GM12878 (cell line): ENCODE measurements at regions not wholly inside any gene's neighbourhood (a gene's known extent, or its start where the extent isn't known, plus 50 kb on each side); places are given as distances from the start of the nearest gene placed in this dataset.

Experiments
- CTCF ChIP-seq, 3 experiments: IDR thresholded peaks in 2 of 3; conservative IDR thresholded peaks in 1 of 3; 2 replicates each; pipeline ENCODE4 v1.5.1; 2011; ENCODE audit warnings: low read depth in 3 of 3, low read length in 3 of 3, mild to moderate bottlenecking in 3 of 3, control low read depth in 2 of 3, moderate library complexity in 2 of 3, inconsistent platforms in 1 of 3, mixed read lengths in 1 of 3; ENCODE audit not compliant: control insufficient read depth in 2 of 3, insufficient read depth in 1 of 3; ENCODE audit errors: extremely low read depth in 1 of 3
- ESRRA ChIP-seq: IDR thresholded peaks from 2 replicates; pipeline ENCODE4 v1.6.1; 2012; ENCODE audit warnings: mild to moderate bottlenecking, low read length, improper control_type of control experiment
- NFIC ChIP-seq: IDR thresholded peaks from 2 replicates; pipeline ENCODE4 v1.6.1; 2012; ENCODE audit warnings: low read depth, mild to moderate bottlenecking, inconsistent platforms, low read length, moderate library complexity
- SMAD1 ChIP-seq: fragments of 450-650 bp; IDR thresholded peaks from 2 replicates; pipeline ENCODE4 v1.6.1; 2018; ENCODE audit warnings: mild to moderate bottlenecking, low read depth; ENCODE audit not compliant: partially characterized antibody

DNA sequence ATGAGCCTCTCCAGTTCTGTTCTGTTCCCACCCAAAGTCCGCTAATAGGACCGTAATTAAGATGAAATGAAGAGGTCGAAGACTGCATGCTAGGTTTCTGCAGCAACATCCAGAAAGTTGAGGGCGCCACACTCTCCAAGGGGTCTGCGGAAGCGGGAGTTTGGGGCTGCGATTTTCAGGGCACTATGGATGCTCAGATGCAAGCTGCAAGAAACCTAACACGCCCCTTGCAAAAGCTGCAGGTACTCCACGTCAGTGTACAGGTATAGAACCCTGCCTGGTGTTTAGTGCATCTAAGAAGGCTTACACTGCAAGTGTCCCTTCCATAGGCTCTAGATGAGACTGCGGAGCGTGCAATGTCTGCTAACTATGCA is 61.4 kb downstream of the RHOXF2B start:
- TF ChIP-seq CTCF (IDR thresholded peaks at IDR 0.05 in 2 of 3, conservative IDR thresholded peaks at IDR 0.05 in 1 of 3; ENCODE audit: control insufficient read depth in 2 of 3, extremely low read depth in 1 of 3, insufficient read depth in 1 of 3, low read depth in 3 of 3, low read length in 3 of 3) (no peak), SMAD1 (no peak), ESRRA (no peak), NFIC (no peak)
